AG08396 (cell line): ENCODE measurements at regions not wholly inside any gene's neighbourhood (a gene's known extent, or its start where the extent isn't known, plus 50 kb on each side); places are given as distances from the start of the nearest gene placed in this dataset.
"Not testable (repeated sequence)": the region's sequence is repeated elsewhere in the genome, so short reads cannot be mapped to it uniquely, and the experiment has no call there.

ENCODE experiments used
- DNase-seq: peaks from one replicate; pipeline ENCODE4 v3.0.0; 2012; ENCODE audit warnings: low spot score, mixed read lengths

- DNase-seq = no peak
Observed at GRCh38 chr5:122600924-122601323, 174.0 kb upstream of the SNX2 start.

- no peak for DNase-seq
Observed at GRCh38 chr5:122602700-122603099, 172.2 kb upstream of the SNX2 start.

- DNase-seq = no peak
Observed at GRCh38 chr5:122605236-122605635, 169.6 kb upstream of the SNX2 start.

- DNase-seq = no peak
Observed at GRCh38 chr5:122607818-122608217, 167.1 kb upstream of the SNX2 start.

GRCh38 chr5:122608222-122608621 lies 166.7 kb upstream of the SNX2 start:
- DNase-seq = no peak

- no peak for DNase-seq
Observed at GRCh38 chr5:122611406-122611805, 163.5 kb upstream of the SNX2 start.

GRCh38 chr5:122612901-122613300 lies 162.0 kb upstream of the SNX2 start:
- DNase-seq = no peak

GRCh38 chr5:122615146-122615545 lies 159.7 kb upstream of the SNX2 start:
- no peak for DNase-seq

GRCh38 chr5:122615832-122616231 lies 159.0 kb upstream of the SNX2 start:
- no peak for DNase-seq

- DNase-seq = not testable (repeated sequence)
Observed at GRCh38 chr5:122618046-122618445, 156.8 kb upstream of the SNX2 start.

GRCh38 chr5:122620768-122621167 lies 154.1 kb upstream of the SNX2 start:
- not testable (repeated sequence) for DNase-seq

GRCh38 chr5:122628714-122629113 lies 146.2 kb upstream of the SNX2 start:
- not testable (repeated sequence) for DNase-seq

- no peak for DNase-seq
Observed at GRCh38 chr5:122629121-122629677, 145.7 kb upstream of the SNX2 start.

- DNase-seq = no peak
Observed at GRCh38 chr5:122638581-122638980, 136.3 kb upstream of the SNX2 start.

- DNase-seq = no peak
Observed at GRCh38 chr5:122639033-122639432, 135.8 kb upstream of the SNX2 start.

GRCh38 chr5:122639864-122640263 lies 135.0 kb upstream of the SNX2 start:
- DNase-seq = no peak

- no peak for DNase-seq
Observed at GRCh38 chr5:122649080-122649479, 125.8 kb upstream of the SNX2 start.

- DNase-seq = no peak
Observed at GRCh38 chr5:122653087-122654017, 121.5 kb upstream of the SNX2 start.

GRCh38 chr5:122656160-122656559 lies 118.7 kb upstream of the SNX2 start:
- no peak for DNase-seq

- DNase-seq = no peak
Observed at GRCh38 chr5:122656577-122656976, 118.3 kb upstream of the SNX2 start.

- no peak for DNase-seq
Observed at GRCh38 chr5:122661496-122662180, 113.2 kb upstream of the SNX2 start.

- no peak for DNase-seq
Observed at GRCh38 chr5:122665051-122665450, 109.8 kb upstream of the SNX2 start.

- no peak for DNase-seq
Observed at GRCh38 chr5:122668552-122668951, 106.3 kb upstream of the SNX2 start.
